GM12874 (cell line): ENCODE measurements at regions not wholly inside any gene's neighbourhood (a gene's known extent, or its start where the extent isn't known, plus 50 kb on each side); places are given as distances from the start of the nearest gene placed in this dataset.

Experiments used
- CTCF ChIP-seq: IDR thresholded peaks from 2 replicates; pipeline ENCODE4 v1.5.1; 2011; ENCODE audit warnings: low read depth, mild to moderate bottlenecking, control low read depth, low read length, moderate library complexity; ENCODE audit not compliant: insufficient read depth

- no peak for TF ChIP-seq CTCF
Measured at GRCh38 chr5:174953871-174954270, 229.5 kb downstream of the MSX2 start.

- TF ChIP-seq CTCF: peak; percentile 83
Measured at GRCh38 chr5:174951151-174951780, 226.9 kb downstream of the MSX2 start.

- TF ChIP-seq CTCF: no peak
Measured at GRCh38 chr5:174947548-174947947, 223.2 kb downstream of the MSX2 start.

GRCh38 chr5:174945853-174946252 is 221.5 kb downstream of the MSX2 start:
- no peak for TF ChIP-seq CTCF

GRCh38 chr5:174943785-174944184 is 219.4 kb downstream of the MSX2 start:
- TF ChIP-seq CTCF: no peak

- no peak for TF ChIP-seq CTCF
Measured at GRCh38 chr5:174937201-174938123, 213.1 kb downstream of the MSX2 start.

- TF ChIP-seq CTCF: peak; percentile 94
Measured at GRCh38 chr5:174935854-174936474, 211.6 kb downstream of the MSX2 start.
